NCI-H2107 (cell line): ENCODE measurements at regions not wholly inside any gene's neighbourhood (a gene's known extent, or its start where the extent isn't known, plus 50 kb on each side); places are given as distances from the start of the nearest gene placed in this dataset.
"Not testable (repeated sequence)": the region's sequence is repeated elsewhere in the genome, so short reads cannot be mapped to it uniquely, and the experiment has no call there.

Experiments
- DNase-seq: peaks from one replicate; lab custom pipeline; 2025; lab: John Stamatoyannopoulos, UW

DNA sequence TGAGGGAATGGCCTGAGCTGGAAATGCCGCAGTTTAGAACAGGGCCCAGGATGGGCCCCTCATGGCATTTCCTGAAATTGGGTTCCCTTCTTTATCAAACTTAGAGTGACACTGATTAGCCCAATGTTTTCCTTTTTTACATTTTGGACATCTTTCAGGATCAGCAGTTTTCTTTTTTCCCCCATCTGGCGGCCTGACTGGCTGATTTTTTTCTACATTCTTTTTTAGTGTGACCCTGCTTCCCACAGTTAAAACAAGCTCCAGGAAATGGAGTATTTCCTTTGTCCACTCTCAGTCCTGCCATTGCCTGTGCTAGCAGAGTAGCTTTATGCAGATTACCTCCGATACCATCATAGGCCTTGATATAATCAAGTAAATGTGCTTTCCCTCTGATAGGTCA, 185.8 kb upstream of the IGF1 start:
- not testable (repeated sequence) for DNase-seq

DNA sequence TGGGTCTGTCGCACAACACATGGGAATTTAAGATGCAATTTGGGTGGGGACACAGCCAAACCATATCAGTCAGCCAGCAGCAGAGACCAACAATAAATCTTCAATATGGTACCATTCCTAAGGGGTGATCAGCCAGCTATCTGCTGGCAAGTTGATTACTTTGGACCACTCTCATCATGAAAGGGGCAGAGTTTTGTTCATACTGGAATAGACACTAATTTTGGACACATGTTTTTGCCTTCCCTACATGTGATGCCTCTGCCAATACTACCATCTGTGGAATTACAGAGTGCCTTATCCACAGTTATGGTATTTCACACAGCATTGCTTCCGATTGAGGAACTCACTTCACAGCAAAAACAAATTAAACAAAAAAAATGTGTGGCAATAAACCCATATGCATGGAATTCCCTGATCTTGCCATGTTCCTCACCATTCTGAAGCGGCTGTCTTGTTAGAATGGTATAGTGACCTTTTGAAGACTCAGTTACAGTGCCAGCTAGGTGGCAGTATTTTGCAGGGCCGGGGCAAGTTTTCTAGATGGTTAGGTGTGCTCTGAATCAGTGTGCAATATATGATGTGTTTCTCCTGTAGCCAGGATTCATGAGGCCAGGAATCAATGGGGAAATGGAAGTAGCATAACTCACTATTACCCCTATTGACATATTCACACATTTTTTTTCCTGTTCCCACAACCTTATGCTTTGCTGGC, 179.0 kb upstream of the IGF1 start:
- DNase-seq, result no peak

DNA sequence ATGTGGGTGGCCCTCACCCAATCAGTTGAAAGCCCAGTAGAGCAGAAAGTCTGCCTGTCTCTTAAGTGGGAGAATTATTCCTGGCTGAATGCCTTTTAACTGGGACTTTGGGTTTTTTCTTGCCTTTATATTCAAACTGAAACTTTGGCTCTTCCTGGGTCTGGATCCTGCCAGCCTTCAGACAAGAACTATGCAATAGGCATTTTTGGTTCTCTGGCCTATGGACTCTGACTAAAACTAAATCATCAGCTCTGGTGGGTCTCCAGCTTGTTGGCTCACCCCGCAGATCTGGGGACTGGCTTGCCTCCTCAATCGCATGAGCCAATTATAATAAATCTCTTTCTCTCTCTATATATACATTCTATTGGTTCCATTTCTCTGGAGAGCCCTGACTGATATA, 173.0 kb upstream of the IGF1 start:
- DNase-seq, result no peak

DNA sequence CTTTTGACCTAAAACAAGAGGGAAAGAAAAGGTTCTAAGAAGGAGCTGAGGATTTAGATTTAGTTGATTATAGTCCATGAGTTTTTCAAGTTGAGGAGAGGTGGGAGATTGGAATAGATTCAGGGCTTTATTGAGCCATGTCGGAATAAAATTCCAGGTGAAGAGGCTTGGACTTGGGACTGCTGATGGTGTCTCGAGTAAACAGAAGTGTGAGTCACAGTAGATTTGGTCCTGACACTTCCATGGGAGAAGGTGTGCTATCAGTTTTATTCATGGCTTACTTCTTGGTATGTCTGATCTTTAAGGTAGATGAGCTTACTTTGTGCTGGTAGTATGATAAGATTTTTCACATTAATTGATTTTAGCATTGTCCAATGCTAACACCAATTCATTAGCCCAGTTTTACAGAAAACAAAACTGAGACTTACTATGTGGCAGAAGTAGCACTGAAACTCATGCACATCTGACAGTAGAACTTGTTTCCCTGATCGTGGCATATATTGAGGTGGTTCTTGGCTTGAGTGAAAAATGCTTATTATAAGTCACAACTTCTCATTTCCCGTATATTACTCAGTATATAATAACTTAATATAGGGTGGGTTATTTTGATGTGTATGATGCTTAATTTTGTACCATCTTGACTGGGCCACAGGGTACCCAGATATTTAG, 172.4 kb upstream of the IGF1 start:
- no peak for DNase-seq

DNA sequence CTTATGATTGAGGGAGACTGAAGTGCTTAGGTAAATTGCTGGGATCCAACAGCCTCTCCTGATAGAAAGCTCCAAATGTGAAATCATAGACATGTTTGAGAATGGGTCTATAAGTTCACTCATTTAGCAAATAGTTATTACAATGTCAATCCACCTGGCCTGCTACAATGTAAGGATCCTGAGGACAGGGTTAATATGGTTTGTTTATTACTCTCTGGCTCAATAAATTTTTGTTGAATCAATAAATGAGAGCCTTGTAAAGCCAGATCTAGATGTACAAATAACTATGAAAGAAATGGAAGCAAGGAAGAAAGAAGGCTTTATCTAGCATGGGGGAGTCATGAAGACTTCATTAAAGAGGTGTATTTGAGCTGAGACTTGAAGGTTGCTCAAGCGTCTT, 165.6 kb upstream of the IGF1 start:
- DNase-seq, result no peak

DNA sequence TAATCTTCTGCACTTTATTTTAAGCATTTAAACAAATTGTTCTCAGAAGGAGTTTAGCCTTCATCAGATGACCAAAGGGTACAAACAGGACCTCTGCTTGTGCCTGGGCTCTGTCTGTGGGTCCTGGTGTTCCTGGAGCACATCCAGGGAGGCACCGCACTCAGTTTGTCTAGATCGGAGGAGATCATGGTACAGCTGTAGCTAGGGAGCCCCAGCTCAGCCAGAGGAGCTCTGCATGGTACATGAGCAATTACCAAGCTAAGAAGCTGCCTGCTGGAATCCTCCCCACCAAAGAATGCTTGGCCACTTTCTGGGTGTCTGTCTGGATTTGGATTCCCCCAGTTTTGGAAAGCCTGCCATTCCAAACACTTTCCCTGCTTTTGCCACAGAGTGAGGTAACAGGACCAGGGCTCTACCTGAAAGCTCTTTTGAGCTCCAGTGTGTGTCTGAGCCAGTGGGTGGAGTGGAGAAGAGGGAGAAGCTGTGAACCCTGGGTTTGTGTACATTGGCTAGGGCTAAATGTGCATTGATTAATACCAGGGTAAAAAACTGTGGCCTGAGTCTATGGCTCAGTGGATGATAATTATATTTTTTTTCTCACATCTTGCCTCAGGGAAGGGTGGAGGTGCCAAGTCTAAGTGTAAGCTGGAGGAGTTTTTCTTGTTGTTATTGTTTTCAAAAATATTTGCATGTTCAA, 163.7 kb upstream of the IGF1 start:
- no peak for DNase-seq

DNA sequence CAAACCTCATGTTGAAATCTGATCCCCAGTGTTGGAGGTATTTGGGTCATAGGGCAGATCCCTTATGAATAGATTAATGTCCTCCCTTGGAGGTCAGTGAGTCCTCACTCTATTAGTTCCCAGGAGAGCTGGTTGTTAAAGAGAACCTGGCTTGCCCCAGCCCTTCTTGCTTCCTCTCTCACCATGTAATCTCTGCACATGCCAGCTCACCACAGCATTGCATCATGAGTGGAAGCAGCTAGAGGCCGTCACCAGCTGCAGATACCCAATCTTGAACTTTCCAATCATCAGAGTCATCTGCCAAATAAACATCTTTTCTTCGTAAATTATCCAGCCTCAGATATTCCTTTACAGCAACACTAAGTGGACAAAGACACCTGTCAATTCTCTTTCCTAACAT, 161.8 kb upstream of the IGF1 start:
- DNase-seq, result no peak

DNA sequence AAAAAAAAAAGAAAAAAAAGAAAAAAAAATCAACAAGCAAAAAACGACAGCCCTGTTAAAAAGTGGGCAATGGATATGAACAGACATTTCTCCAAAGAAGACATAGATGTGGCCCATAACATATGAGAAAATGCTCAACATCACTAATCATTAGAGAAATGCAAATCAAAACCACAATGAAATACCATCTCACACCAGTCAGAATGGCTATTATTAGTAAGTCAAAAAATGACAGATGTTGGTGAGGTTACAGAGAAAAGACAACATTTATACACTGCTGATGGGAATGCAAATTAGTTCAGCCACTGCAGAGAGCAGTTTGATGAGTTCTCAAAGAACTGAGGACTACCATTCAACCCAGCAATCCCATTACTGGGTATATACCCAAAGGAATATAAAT, 160.3 kb upstream of the IGF1 start:
- DNase-seq, result not testable (repeated sequence)

DNA sequence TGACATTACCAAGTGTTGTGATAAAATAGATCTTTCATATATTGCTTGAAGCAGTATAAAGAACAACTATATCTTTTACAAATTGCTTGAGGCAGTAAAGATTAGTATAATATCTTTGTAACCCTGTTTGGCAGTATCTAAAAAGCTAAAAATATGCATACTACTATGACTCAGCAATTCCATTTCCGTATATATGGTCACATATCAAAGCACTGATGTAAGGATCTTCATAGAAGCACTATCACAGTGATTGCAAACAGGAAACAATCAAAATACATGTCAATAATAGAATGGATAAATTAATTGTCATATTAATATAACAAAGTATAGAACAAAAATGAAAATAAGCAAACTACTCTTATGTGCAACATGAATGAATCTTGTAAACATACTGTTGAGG, 158.4 kb upstream of the IGF1 start:
- no peak for DNase-seq

DNA sequence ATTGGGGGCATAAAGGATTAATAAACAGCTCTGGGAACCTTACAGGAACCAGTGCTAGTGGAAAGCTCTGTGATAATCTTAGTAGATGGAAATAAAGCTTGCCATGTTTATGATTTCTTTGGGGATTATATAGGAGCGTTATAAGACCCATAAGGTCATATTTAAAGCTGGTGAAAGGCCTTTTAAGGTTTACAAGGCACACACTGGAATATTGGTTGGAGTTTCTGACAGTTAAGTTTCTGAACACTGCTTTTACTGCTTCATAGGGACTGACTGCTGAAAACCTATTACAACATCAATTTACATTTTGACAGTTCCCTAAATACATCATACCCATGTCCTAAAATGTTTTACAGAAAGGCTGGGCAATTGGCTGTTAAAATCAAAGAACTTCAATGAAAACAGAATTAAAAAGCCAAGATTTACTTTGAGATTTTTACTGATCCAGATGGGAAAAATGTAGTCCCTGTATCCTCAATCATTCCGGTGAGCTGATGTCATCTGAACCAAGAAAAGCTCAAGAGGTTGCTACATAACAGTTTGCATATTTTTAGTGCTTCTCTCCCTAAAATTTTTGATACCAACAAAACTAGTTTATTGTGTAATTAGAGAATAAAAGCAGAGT, 153.7 kb upstream of the IGF1 start:
- no peak for DNase-seq

DNA sequence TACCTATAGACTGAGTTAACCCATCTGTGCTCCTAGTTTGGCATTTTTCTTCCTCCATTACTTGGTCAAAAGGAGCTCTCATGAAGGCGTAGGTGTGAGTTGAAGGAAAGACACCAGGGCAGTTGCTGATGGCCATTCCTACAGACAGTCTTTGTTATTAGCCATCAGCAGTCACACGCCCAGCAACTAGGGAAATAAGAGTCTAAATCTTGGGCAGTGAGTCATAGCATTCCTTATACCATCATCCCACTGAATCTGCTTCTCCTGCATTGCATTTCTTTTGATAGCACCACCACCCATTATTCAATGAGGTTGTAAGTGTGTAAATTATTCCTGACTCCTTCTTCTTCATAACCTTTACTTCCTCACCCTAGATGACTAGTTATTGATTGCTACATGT, 150.9 kb upstream of the IGF1 start:
- DNase-seq, result no peak

DNA sequence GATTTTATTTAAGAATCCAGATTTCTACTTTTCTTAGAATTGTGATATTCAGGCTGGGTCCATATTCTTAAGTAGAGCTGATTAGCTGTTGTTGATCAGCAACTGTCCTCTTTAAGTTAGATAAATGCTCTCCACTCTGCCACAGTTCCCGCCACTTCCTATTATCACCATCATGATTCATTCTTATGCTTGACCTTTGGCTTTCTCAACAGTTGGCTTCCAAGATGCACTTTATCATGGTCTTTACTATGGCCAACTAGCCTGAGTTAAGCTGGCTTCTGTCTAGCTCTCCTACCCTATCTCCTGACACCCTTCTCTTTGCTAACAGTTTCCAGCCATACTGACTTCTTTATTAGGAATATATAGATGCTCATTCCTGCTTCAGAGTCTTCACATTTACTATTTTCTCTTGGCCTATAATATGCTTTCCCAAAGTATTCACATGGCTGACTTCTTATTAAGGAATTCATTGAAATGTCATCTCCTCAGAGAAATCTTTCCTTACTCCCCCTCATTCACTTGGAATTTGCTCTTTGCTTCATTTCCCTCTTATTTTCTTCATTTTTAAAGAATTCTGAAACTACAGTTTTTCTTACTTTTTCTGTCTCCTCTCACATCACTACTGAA, 149.0 kb upstream of the IGF1 start:
- no peak for DNase-seq

DNA sequence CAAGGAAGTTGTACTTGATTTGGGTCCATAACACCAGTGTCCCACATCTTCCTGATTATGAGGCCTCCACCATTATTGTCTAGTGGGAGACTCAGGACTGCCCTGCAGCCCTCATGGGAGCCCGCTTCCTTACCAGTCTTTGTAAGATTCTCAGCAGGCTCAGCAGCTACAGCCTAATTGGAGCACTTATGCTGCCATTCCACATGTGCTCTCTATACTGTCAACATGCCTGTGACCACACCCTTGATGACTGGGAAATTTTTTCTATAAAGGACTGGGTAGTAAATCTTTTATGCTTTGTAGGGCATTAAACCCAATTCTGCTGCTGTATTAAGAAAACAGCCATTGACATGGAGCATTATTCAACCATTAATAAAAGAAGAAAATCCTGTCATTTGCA, 145.5 kb upstream of the IGF1 start:
- DNase-seq, result no peak

DNA sequence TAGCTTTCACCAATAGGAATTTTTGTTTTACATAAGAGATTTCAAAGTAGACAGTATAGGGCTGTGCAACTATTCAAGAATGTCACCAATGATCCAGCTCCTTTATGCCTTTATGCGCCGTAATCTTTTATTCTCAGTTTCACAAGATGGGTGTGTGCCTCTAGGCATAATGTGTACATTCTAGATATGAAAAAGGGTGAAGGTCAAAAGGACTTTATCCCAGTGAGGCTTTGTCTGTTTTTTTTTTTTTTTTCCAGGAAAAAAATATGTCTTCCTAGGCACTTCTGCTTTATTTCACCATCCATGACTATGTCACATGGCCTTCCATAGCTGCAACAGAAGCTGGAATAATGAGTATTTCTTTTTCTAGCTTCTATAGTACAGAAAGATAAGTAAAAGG, 142.3 kb upstream of the IGF1 start:
- no peak for DNase-seq

DNA sequence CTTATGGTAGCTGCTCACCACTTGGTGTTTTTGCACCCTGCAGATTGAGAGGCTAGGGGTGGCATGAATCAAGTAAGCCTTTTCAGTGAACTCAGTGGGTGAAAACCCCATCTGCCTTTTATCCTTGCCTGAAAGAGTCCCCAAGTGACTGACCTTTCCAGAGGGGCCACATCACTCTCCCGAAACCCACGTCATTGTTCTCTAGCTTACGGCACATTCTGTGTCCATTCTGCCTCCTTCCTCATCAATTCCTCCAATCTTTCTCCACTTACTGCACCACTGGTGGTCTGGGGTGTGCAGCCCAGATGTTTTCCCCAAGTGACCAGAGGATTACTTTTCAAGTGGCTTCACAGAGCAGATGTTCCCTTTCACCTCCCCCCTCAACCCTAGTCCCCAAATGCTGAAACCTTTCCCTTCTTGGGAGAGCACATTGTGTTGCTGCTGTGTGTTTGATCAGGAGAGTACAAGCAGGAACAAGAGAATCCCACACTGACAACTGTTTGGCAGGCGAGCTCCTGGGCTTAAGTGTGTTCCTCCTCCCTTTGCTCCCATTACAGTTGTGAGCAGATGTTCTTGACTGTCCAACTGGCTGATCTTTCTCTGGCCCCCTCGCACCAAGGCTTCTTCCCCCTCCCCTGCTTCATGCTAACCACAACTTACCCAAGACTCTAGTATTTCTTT, 138.0 kb upstream of the IGF1 start:
- no peak for DNase-seq

DNA sequence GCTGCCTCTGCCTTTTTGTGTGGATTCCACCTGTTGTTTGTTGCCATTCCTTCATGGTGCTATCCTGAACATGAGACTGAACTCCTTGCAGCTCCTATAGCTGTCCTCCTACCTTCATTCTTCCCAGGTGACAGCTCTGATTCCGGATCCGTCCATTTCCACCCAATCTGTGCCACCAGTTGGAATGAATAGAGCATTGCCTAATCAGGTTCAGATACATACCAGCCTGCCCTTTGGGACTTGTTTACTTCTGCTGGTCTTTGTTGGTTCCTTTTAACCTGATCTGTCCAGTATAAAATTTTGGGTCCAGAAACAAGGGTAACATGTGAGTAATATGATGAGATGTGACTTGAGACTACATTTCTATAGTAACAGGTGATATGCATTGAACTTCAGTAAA, 136.3 kb upstream of the IGF1 start:
- DNase-seq, result no peak

DNA sequence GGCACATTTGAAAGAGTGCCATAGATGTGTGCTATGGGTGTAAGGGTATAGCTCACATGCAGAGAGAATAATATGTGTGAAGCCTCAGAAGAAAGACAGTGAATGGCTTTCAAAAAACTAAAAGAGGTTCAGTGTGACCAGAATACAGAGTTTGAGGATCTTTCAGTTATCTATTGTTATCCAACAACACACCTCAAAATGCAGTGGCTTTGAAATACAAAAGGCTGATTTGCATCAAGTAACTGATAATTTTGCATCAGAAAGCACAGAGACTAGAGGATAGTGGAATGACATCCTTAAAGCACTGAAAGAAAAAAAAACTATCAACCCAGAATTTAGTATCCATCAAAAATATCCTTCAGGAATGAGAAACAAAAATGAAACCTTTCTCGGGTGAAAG, 131.6 kb upstream of the IGF1 start:
- no peak for DNase-seq

DNA sequence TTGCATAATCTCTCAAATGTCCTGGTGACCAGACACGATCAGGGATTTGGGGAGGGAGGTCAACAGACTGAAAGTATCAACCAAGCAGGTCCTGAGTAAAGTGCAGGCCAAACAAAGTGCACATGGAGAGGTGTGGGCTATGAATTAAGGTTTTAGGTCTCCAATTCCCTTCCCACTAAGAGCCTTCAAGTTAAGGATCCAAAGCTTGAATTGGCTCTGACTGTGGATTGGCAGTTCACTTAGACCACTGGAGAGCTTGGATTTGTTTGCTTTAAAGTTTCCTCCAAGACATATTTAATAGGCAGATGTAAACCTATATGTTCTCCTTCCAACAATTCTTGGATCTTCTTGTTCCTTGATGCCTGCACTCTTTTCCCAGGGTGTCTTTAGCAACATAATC, 129.6 kb upstream of the IGF1 start:
- DNase-seq, result no peak

DNA sequence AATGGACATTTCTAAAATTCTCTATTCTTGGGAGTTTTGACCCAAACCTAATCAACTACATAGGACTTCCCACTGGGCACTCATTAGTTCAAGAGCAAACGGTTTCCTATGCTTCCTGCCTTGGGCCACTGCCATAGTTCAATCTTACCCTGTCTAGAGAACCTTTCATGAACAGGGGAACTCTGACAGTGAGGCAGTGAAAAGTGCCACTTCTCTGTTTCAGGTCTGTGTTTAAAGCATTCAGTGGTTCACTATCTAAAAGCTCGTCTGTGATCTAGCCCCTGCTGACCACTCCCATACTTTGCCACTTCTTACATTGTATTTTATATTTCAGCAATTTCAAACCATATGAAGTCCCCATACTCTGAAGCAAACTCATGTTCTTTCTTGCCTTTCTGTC, 122.7 kb upstream of the IGF1 start:
- DNase-seq, result no peak

DNA sequence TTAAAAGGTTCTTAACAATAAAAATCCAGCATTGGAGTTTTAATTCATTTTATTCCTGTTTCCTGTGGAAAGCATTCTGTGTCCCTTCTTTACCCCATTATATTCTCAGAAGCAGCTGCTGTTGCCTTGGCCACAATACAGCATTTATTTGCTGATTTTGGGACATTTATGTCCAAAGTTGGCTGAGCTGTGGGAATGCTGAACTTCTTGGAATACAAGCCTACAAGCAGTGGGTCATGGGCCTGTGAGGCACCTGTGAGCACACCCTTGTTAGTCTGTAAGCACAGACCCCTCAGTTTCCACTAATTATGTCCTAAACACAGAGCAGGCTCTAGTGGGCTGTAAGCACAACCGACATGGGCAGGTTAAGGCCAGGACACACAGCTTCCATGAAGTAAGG, 122.2 kb upstream of the IGF1 start:
- no peak for DNase-seq

DNA sequence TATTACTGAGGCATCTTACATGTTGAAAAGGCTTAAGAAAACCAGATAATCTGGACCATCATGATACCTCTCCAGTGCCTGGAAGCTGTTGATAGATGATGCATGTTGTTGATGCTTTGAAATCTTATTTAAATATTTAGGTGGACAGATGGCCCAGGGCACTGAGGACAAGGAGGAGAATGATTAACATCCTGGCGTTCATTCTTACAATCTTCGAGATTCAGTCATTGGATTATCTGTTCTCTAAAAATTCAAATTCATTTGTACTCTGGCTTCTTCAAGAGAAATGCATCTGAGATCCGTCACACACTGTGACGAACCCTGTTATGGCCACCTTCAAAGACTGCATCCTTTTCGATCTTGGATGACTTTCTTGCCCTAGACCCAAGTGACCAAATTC, 121.3 kb upstream of the IGF1 start:
- DNase-seq, result no peak

DNA sequence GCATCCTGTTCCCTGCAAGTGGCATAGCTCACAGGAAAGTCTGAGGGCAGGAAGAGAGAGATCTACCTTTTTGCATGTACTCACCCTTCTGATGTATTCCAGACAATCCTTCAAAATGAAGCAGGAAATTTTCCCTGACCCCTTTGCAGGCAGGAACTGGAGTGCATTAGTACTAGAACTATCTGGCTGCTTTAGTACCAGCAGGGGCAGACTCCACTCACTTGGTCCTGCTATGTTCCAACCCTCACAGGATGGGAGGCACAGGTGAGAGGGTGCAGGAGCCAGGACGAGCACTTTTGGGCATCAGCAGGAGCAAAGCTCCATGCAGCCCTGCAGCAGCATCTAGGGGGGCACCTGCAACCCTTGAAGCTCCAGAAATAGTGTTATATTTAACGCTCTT, 116.3 kb upstream of the IGF1 start:
- DNase-seq, result no peak
